PC-3 (cell line): ENCODE measurements at regions not wholly inside any gene's neighbourhood (a gene's known extent, or its start where the extent isn't known, plus 50 kb on each side); places are given as distances from the start of the nearest gene placed in this dataset.

Experiments used
- EZH2 ChIP-seq: fragments of 300-600 bp; sonication (generic); IDR thresholded peaks from one replicate; pipeline ENCODE4 v1.6.1; 2017; ENCODE audit warnings: antibody characterized with exemption, mild to moderate bottlenecking, low read length; ENCODE audit not compliant: unreplicated experiment
- EZH2phosphoT487 ChIP-seq: fragments of 300-600 bp; sonication (generic); IDR thresholded peaks from 2 replicates; pipeline ENCODE4 v1.6.1; 2018; ENCODE audit warnings: mild to moderate bottlenecking, antibody characterized with exemption, low read length, borderline replicate concordance
- TF ChIP-seq, protein P1 (sequence below): fragments of 300-600 bp; sonication (generic); conservative IDR thresholded peaks from 2 replicates; pipeline ENCODE4 v1.5.1; 2017; ENCODE audit warnings: antibody characterized with exemption, low read depth, mild to moderate bottlenecking, low read length

GRCh38 chr6:132096245-132096644 lies 145.1 kb upstream of the CCN2 start:
- TF ChIP-seq, protein P1, sequence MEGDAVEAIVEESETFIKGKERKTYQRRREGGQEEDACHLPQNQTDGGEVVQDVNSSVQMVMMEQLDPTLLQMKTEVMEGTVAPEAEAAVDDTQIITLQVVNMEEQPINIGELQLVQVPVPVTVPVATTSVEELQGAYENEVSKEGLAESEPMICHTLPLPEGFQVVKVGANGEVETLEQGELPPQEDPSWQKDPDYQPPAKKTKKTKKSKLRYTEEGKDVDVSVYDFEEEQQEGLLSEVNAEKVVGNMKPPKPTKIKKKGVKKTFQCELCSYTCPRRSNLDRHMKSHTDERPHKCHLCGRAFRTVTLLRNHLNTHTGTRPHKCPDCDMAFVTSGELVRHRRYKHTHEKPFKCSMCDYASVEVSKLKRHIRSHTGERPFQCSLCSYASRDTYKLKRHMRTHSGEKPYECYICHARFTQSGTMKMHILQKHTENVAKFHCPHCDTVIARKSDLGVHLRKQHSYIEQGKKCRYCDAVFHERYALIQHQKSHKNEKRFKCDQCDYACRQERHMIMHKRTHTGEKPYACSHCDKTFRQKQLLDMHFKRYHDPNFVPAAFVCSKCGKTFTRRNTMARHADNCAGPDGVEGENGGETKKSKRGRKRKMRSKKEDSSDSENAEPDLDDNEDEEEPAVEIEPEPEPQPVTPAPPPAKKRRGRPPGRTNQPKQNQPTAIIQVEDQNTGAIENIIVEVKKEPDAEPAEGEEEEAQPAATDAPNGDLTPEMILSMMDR = no peak
- no peak for TF ChIP-seq EZH2
- TF ChIP-seq EZH2phosphoT487 = no peak
